GM12864 (cell line): ENCODE measurements at regions not wholly inside any gene's neighbourhood (a gene's known extent, or its start where the extent isn't known, plus 50 kb on each side); places are given as distances from the start of the nearest gene placed in this dataset.

Source experiments
- DNase-seq: peaks from one replicate; pipeline ENCODE4 v3.0.0-alpha.2; 2011; ENCODE audit warnings: low read depth
- H3K4me3 ChIP-seq: 2 replicates; pipeline ENCODE4 v1.5.1; 2011; ENCODE audit warnings: mild to moderate bottlenecking, low read depth, low read length, control low read depth
- CTCF ChIP-seq: IDR thresholded peaks from 2 replicates; pipeline ENCODE4 v1.5.1; 2011; ENCODE audit warnings: low read depth, mild to moderate bottlenecking, moderate library complexity, low read length, control low read depth, inconsistent platforms; ENCODE audit errors: missing control alignments

- H3K4me3 ChIP-seq: no peak overlapping the region
- no peak for TF ChIP-seq CTCF
- no peak for DNase-seq
These were observed 564.6 kb upstream of the PKDCC start for GRCh38 chr2:41483226-41483625.

GRCh38 chr2:41483982-41484857, 563.6 kb upstream of the PKDCC start:
- DNase-seq: no peak
- TF ChIP-seq CTCF: no peak
- no peak overlapping the region for H3K4me3 ChIP-seq

- H3K4me3 ChIP-seq: no peak overlapping the region
- no peak for DNase-seq
- no peak for TF ChIP-seq CTCF
These were observed 563.0 kb upstream of the PKDCC start for GRCh38 chr2:41484858-41485234.

GRCh38 chr2:41486948-41487347, 560.9 kb upstream of the PKDCC start:
- H3K4me3 ChIP-seq: no peak overlapping the region
- no peak for DNase-seq
- TF ChIP-seq CTCF: no peak

GRCh38 chr2:41488888-41489287, 558.9 kb upstream of the PKDCC start:
- no peak for TF ChIP-seq CTCF
- DNase-seq: no peak
- H3K4me3 ChIP-seq: no peak overlapping the region

GRCh38 chr2:41489638-41490037, 558.2 kb upstream of the PKDCC start:
- no peak for TF ChIP-seq CTCF
- no peak overlapping the region for H3K4me3 ChIP-seq
- no peak for DNase-seq

- no peak for TF ChIP-seq CTCF
- no peak overlapping the region for H3K4me3 ChIP-seq
- no peak for DNase-seq
These were observed 552.8 kb upstream of the PKDCC start for GRCh38 chr2:41495050-41495449.
